GM12892 (cell line): ENCODE measurements at regions not wholly inside any gene's neighbourhood (a gene's known extent, or its start where the extent isn't known, plus 50 kb on each side); places are given as distances from the start of the nearest gene placed in this dataset.
"Not testable (repeated sequence)": the region's sequence is repeated elsewhere in the genome, so short reads cannot be mapped to it uniquely, and the experiment has no call there.

Source experiments
- DNase-seq: peaks from one replicate; pipeline ENCODE4 v3.0.0; 2011; ENCODE audit not compliant: insufficient read length
- FAIRE-seq: peaks from 2 replicates; lab custom pipeline; 2011; peaks lifted over from hg19 to GRCh38; lab: Jason Lieb, UNC
- POLR2A ChIP-seq: IDR thresholded peaks from 2 replicates; pipeline ENCODE4 v1.6.1; 2011; ENCODE audit warnings: low read depth, low read length, control low read depth
- POLR2AphosphoS5 ChIP-seq: IDR thresholded peaks from 2 replicates; pipeline ENCODE4 v1.6.1; 2011; ENCODE audit warnings: low read depth, low read length, control low read depth
- TAF1 ChIP-seq: IDR thresholded peaks from 2 replicates; pipeline ENCODE4 v1.6.1; 2011; ENCODE audit warnings: low read depth, mild to moderate bottlenecking, control low read depth, low read length, borderline replicate concordance

- TF ChIP-seq TAF1 = no peak
- FAIRE-seq (no peak), DNase-seq (no peak)
Measured at GRCh38 chr2:163982938-163983337, 247.1 kb upstream of the FIGN start.

- TF ChIP-seq TAF1 (no peak), POLR2AphosphoS5 (no peak), POLR2A (no peak)
- FAIRE-seq (no peak), DNase-seq (no peak)
Measured at GRCh38 chr2:163974766-163975165, 239.0 kb upstream of the FIGN start.

GRCh38 chr2:163970058-163970813 lies 234.4 kb upstream of the FIGN start:
- no peak for DNase-seq
- TF ChIP-seq POLR2A (no peak), TAF1 (no peak), POLR2AphosphoS5 (no peak)
- FAIRE-seq = no peak

- DNase-seq, FAIRE-seq: not testable (repeated sequence)
Measured at GRCh38 chr2:163964278-163964677, 228.5 kb upstream of the FIGN start.

GRCh38 chr2:163953390-163953907 lies 217.6 kb upstream of the FIGN start:
- DNase-seq (no peak), FAIRE-seq (no peak)
- no peak for TF ChIP-seq POLR2A
- no peak for TF ChIP-seq POLR2AphosphoS5
- no peak for TF ChIP-seq TAF1

GRCh38 chr2:163951312-163951711 lies 215.5 kb upstream of the FIGN start:
- TF ChIP-seq POLR2A (no peak), POLR2AphosphoS5 (no peak), TAF1 (no peak)
- DNase-seq (no peak), FAIRE-seq (no peak)

GRCh38 chr2:163949693-163950092 lies 213.9 kb upstream of the FIGN start:
- FAIRE-seq (no peak), DNase-seq (no peak)
- TF ChIP-seq TAF1 (no peak), POLR2A (no peak), POLR2AphosphoS5 (no peak)

GRCh38 chr2:163944347-163944737 lies 208.5 kb upstream of the FIGN start:
- FAIRE-seq = no peak
- TF ChIP-seq POLR2A (no peak), POLR2AphosphoS5 (no peak), TAF1 (no peak)
- no peak for DNase-seq

- FAIRE-seq (no peak), DNase-seq (no peak)
Measured at GRCh38 chr2:163943403-163944346, 207.9 kb upstream of the FIGN start.

GRCh38 chr2:163934131-163934530 lies 198.3 kb upstream of the FIGN start:
- no peak for FAIRE-seq
- DNase-seq = no peak
- TF ChIP-seq POLR2A (no peak), TAF1 (no peak), POLR2AphosphoS5 (no peak)

More at GRCh38 chr2:163943403-163944346, 207.9 kb upstream of the FIGN start:
- no peak for TF ChIP-seq POLR2A
- no peak for TF ChIP-seq TAF1
- no peak for TF ChIP-seq POLR2AphosphoS5

- DNase-seq (no peak), FAIRE-seq (no peak)
- TF ChIP-seq POLR2AphosphoS5 = no peak
- TF ChIP-seq POLR2A = no peak
- TF ChIP-seq TAF1 = no peak
Measured at GRCh38 chr2:163919717-163920116, 183.9 kb upstream of the FIGN start.

GRCh38 chr2:163914486-163914885 lies 178.7 kb upstream of the FIGN start:
- not testable (repeated sequence) for FAIRE-seq, DNase-seq

- not testable (repeated sequence) for DNase-seq, FAIRE-seq
Measured at GRCh38 chr2:163913532-163913944, 177.7 kb upstream of the FIGN start.
